ENCODE measurements at regions not wholly inside any gene's neighbourhood (a gene's known extent, or its start where the extent isn't known, plus 50 kb on each side); places are given as distances from the start of the nearest gene placed in this dataset.

- H3K4me1 ChIP-seq: no peaks in the 10 kb centered on the region
- no peak for TF ChIP-seq CTCF (IDR thresholded peaks at IDR 0.05)
- TF ChIP-seq POLR2A (IDR thresholded peaks at IDR 0.05): no peak
- no peak for TF ChIP-seq POLR2AphosphoS5 (IDR thresholded peaks at IDR 0.05)
- intact Hi-C loops (cut with DNase I; ENCODE audit: low total_unique reads): no loop called here
- H3K27ac ChIP-seq: no peak overlapping the region
- no peak overlapping the region for H3K4me3 ChIP-seq
- no peak for DNase-seq (ENCODE audit: low spot score in 2 of 2)
- no peaks in the 10 kb centered on the region for H3K9me3 ChIP-seq
- H3K27me3 ChIP-seq: no peaks in the 10 kb centered on the region
- no peaks in the 10 kb centered on the region for H3K36me3 ChIP-seq
Measured at GRCh38 chr13:90091611-90092010, 1255.9 kb upstream of the MIR17HG start.

GRCh38 chr13:90094357-90094756, 1253.1 kb upstream of the MIR17HG start:
- no peak for TF ChIP-seq POLR2AphosphoS5 (IDR thresholded peaks at IDR 0.05)
- TF ChIP-seq CTCF (IDR thresholded peaks at IDR 0.05): no peak
- no peak for TF ChIP-seq POLR2A (IDR thresholded peaks at IDR 0.05)
- Histone ChIP-seq H3K9me3 (no peaks in the 10 kb centered on the region), H3K27ac (no peak overlapping the region), H3K27me3 (no peaks in the 10 kb centered on the region), H3K36me3 (no peaks in the 10 kb centered on the region), H3K4me3 (no peak overlapping the region), H3K4me1 (no peaks in the 10 kb centered on the region)
- intact Hi-C loops (cut with DNase I; ENCODE audit: low total_unique reads): no loop called here
- DNase-seq (ENCODE audit: low spot score in 2 of 2): no peak

GRCh38 chr13:90098577-90098976, 1248.9 kb upstream of the MIR17HG start:
- Histone ChIP-seq H3K4me3 (no peak overlapping the region), H3K4me1 (no peaks in the 10 kb centered on the region), H3K27me3 (no peaks in the 10 kb centered on the region), H3K36me3 (no peaks in the 10 kb centered on the region), H3K9me3 (no peaks in the 10 kb centered on the region), H3K27ac (no peak overlapping the region)
- no peak for TF ChIP-seq POLR2A (IDR thresholded peaks at IDR 0.05)
- TF ChIP-seq CTCF (IDR thresholded peaks at IDR 0.05): no peak
- TF ChIP-seq POLR2AphosphoS5 (IDR thresholded peaks at IDR 0.05): no peak
- intact Hi-C loops (cut with DNase I; ENCODE audit: low total_unique reads): no loop called here
- DNase-seq (ENCODE audit: low spot score in 2 of 2): no peak

GRCh38 chr13:90099847-90100246, 1247.6 kb upstream of the MIR17HG start:
- Histone ChIP-seq H3K36me3 (no peaks in the 10 kb centered on the region), H3K27ac (no peak overlapping the region), H3K9me3 (no peaks in the 10 kb centered on the region), H3K27me3 (no peaks in the 10 kb centered on the region), H3K4me3 (no peak overlapping the region), H3K4me1 (no peaks in the 10 kb centered on the region)
- intact Hi-C loops (cut with DNase I; ENCODE audit: low total_unique reads): no loop called here
- DNase-seq (ENCODE audit: low spot score in 2 of 2): no peak
- TF ChIP-seq POLR2A (IDR thresholded peaks at IDR 0.05): no peak
- no peak for TF ChIP-seq CTCF (IDR thresholded peaks at IDR 0.05)
- TF ChIP-seq POLR2AphosphoS5 (IDR thresholded peaks at IDR 0.05): no peak

GRCh38 chr13:90103099-90103784, 1244.2 kb upstream of the MIR17HG start:
- intact Hi-C loops (cut with DNase I; ENCODE audit: low total_unique reads): no loop called here
- no peaks in the 10 kb centered on the region for H3K27me3 ChIP-seq
- H3K9me3 ChIP-seq: no peaks in the 10 kb centered on the region
- DNase-seq (ENCODE audit: low spot score in 2 of 2): no peak
- H3K36me3 ChIP-seq: no peaks in the 10 kb centered on the region
- no peak overlapping the region for H3K4me3 ChIP-seq
- no peak for TF ChIP-seq POLR2AphosphoS5 (IDR thresholded peaks at IDR 0.05)
- no peak for TF ChIP-seq CTCF (IDR thresholded peaks at IDR 0.05)
- TF ChIP-seq POLR2A (IDR thresholded peaks at IDR 0.05): no peak
- H3K27ac ChIP-seq: no peak overlapping the region
- no peaks in the 10 kb centered on the region for H3K4me1 ChIP-seq
